ENCODE measurements at regions not wholly inside any gene's neighbourhood (a gene's known extent, or its start where the extent isn't known, plus 50 kb on each side); places are given as distances from the start of the nearest gene placed in this dataset.

- Histone ChIP-seq H3K27me3 (ENCODE audit: control insufficient read depth, insufficient read depth, low read length) (no peaks in the 10 kb centered on the region), H3K36me3 (ENCODE audit: control insufficient read depth, insufficient read depth, low read length) (no peaks in the 10 kb centered on the region), H3K4me3 (ENCODE audit: low read depth, low read length) (no peak overlapping the region)
- DNase-seq (ENCODE audit: low read depth), result no peak
- TF ChIP-seq CTCF (IDR thresholded peaks at IDR 0.05; ENCODE audit: insufficient read depth, low read length, poor library complexity, severe bottlenecking), result no peak
These were observed 58.4 kb upstream of the ATP2C1 start for GRCh38 chr3:130835483-130835882.

GRCh38 chr3:130838898-130839600, 54.8 kb upstream of the ATP2C1 start:
- TF ChIP-seq CTCF (IDR thresholded peaks at IDR 0.05; ENCODE audit: insufficient read depth, low read length, poor library complexity, severe bottlenecking), result no peak
- Histone ChIP-seq H3K4me3 (ENCODE audit: low read depth, low read length) (no peak overlapping the region), H3K36me3 (ENCODE audit: control insufficient read depth, insufficient read depth, low read length) (no peaks in the 10 kb centered on the region), H3K27me3 (ENCODE audit: control insufficient read depth, insufficient read depth, low read length) (no peaks in the 10 kb centered on the region)
- no peak for DNase-seq (ENCODE audit: low read depth)

GRCh38 chr3:130839813-130840212, 54.1 kb upstream of the ATP2C1 start:
- H3K27me3 ChIP-seq (ENCODE audit: control insufficient read depth, insufficient read depth, low read length), result no peaks in the 10 kb centered on the region
- no peak overlapping the region for H3K4me3 ChIP-seq (ENCODE audit: low read depth, low read length)
- no peak for TF ChIP-seq CTCF (IDR thresholded peaks at IDR 0.05; ENCODE audit: insufficient read depth, low read length, poor library complexity, severe bottlenecking)
- H3K36me3 ChIP-seq (ENCODE audit: control insufficient read depth, insufficient read depth, low read length), result no peaks in the 10 kb centered on the region
- no peak for DNase-seq (ENCODE audit: low read depth)

GRCh38 chr3:130841357-130841756, 52.5 kb upstream of the ATP2C1 start:
- no peak for TF ChIP-seq CTCF (IDR thresholded peaks at IDR 0.05; ENCODE audit: insufficient read depth, low read length, poor library complexity, severe bottlenecking)
- H3K27me3 ChIP-seq (ENCODE audit: control insufficient read depth, insufficient read depth, low read length), result no peaks in the 10 kb centered on the region
- DNase-seq (ENCODE audit: low read depth), result no peak

GRCh38 chr3:130843441-130843840, 50.4 kb upstream of the ATP2C1 start:
- Histone ChIP-seq H3K4me3 (ENCODE audit: low read depth, low read length) (no peak overlapping the region), H3K27me3 (ENCODE audit: control insufficient read depth, insufficient read depth, low read length) (no peaks in the 10 kb centered on the region), H3K36me3 (ENCODE audit: control insufficient read depth, insufficient read depth, low read length) (no peaks in the 10 kb centered on the region)
- no peak for TF ChIP-seq CTCF (IDR thresholded peaks at IDR 0.05; ENCODE audit: insufficient read depth, low read length, poor library complexity, severe bottlenecking)
- no peak for DNase-seq (ENCODE audit: low read depth)

More at GRCh38 chr3:130841357-130841756, 52.5 kb upstream of the ATP2C1 start:
- Histone ChIP-seq H3K36me3 (ENCODE audit: control insufficient read depth, insufficient read depth, low read length) (no peaks in the 10 kb centered on the region), H3K4me3 (ENCODE audit: low read depth, low read length) (no peak overlapping the region)
